GM19468 (cell line): ENCODE measurements at regions not wholly inside any gene's neighbourhood (a gene's known extent, or its start where the extent isn't known, plus 50 kb on each side); places are given as distances from the start of the nearest gene placed in this dataset.

ENCODE experiments used
- ATAC-seq: cut with Tn5 transposase; IDR thresholded peaks from one replicate; pipeline ENCODE4 v1.9.1; 2021; ENCODE audit warnings: mild to moderate bottlenecking, moderate library complexity, moderate number of reproducible peaks; ENCODE audit not compliant: unreplicated experiment; ENCODE audit errors: extremely low read depth

DNA sequence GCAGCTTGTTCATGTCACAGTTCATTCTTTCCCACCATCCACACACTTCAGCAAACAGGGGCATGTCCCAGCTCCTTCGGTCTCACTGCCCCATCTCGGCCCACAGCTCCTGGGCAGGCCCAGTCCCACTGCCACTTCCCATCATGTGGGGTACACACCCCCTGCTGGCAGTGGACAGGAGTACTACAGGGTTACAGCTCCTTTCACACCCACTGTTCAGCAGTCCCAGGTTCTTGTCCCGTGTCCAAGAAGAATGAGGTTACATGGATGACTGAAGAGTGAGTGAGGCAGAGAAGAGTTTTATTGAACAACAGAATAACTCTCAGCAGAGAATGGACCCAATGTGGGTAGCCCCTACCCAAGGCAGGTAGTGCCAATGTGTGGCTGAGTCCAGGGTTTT lies 77.8 kb upstream of the SMLR1 start:
- no peak for ATAC-seq

DNA sequence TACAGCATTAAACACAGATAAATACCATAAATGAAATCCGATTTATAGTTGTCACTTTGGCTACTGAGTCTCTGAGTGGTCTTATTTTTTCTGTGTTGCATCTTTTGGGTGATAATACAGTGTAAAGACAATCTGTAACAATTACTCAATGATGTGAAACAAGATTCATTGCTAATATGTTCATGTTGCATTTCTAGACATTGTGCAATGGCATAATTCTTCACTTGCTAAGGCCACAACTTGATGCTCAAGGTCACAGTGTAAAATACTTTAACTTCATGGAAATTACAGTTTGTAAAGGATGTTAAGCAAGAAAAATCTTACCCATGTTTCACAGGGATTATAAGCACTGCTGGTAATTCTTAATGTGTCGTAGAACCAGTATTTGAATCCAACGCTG lies 74.9 kb upstream of the SMLR1 start:
- no peak for ATAC-seq

- no peak for ATAC-seq
Measured at GRCh38 chr6:130754786-130755367, 72.3 kb upstream of the SMLR1 start.

DNA sequence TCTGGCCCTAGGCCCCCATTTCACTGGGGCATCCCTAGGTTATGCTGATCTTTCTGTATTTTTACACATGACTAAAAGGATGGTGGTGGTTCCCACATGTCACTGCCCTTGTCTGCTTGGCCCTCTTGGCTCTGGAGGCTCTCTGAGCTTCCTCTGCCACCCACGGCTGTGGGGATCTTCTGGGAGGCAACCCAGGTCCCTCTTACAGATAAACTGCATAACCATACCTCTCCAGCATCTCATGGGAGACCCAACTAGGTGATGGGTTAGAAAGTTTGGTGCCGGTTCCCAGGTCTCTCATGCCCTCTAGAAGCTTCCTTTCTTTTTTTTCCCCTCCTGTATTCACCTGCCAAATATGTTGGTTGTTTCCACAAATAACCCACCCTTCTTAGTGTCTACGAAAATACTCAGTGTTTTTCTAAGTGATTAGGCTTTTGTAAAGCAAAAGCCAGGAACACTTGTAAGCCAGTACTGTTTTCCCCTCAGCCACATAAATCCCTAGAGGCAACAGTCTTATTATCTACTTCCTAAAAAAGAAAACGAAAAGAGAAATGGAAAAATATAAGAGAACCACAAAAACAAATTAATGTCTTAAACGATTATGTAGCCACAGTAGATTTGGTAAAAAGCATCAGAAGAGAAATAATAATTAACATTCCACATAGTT lies 71.7 kb upstream of the SMLR1 start:
- no peak for ATAC-seq

GRCh38 chr6:130756824-130757223 lies 70.4 kb upstream of the SMLR1 start:
- no peak for ATAC-seq

DNA sequence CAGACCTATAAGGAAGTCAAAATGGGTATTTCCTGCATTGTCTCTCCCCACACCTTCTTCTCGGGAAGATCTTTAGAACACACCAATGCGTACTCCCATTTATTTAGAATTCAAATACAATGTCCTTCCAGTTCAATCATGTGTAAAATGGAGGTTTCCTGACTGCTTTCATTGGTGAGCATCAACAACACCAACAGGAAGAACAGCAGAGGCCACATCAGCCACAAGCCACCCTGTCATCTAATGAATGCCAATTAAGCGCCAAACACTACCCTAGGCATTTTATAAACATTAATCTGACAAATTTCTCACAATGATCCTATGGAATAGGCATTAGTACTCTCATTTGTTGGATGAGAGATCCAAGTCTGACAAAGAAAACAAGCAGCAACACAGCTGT lies 68.4 kb upstream of the SMLR1 start:
- ATAC-seq = no peak

- no peak for ATAC-seq
Measured at GRCh38 chr6:130760006-130760405, 67.2 kb upstream of the SMLR1 start.

DNA sequence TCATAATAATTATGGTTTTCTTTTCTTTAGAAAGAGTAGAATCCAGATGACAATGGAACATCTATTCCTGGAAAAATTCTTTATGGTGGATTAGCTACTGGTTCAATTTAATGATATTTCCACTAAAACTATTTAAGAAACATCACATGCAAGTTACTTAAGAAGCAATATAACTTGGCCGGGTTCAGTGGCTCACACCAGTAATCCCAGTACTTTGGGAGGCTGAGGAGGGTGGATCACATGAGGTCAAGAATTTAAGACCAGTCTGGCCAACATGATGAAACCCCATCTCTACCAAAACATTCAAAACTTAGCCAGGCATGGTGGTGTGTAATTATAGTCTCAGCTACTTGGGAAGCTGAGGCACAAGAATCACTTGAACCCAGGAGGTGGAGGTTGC lies 65.9 kb upstream of the SMLR1 start:
- ATAC-seq = no peak

DNA sequence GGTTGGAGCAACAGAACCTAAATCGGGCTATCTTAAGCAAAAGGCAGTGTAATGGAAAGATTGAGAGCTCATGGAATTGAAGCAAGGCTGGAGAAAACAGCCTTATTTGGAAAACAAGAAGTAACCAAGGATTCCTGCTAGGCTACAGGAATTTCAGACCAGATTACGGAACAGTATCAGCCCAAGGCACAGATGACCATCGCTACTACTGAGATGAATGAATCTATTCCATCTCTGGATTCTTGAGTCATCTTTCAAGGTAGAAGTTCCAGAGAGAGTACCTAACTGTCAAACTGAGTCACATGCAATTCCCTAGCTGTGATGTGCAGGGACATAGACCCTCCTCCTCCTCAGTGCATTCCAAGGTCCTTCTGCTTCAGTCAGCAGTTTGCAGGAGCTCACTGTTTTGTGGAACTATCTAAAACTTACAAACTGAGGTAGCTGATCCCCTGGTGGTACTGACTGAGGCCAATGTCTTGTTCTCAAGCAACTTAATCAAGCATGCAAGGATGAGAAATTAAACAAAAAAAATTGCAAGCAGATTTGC lies 62.0 kb upstream of the SMLR1 start:
- no peak for ATAC-seq

DNA sequence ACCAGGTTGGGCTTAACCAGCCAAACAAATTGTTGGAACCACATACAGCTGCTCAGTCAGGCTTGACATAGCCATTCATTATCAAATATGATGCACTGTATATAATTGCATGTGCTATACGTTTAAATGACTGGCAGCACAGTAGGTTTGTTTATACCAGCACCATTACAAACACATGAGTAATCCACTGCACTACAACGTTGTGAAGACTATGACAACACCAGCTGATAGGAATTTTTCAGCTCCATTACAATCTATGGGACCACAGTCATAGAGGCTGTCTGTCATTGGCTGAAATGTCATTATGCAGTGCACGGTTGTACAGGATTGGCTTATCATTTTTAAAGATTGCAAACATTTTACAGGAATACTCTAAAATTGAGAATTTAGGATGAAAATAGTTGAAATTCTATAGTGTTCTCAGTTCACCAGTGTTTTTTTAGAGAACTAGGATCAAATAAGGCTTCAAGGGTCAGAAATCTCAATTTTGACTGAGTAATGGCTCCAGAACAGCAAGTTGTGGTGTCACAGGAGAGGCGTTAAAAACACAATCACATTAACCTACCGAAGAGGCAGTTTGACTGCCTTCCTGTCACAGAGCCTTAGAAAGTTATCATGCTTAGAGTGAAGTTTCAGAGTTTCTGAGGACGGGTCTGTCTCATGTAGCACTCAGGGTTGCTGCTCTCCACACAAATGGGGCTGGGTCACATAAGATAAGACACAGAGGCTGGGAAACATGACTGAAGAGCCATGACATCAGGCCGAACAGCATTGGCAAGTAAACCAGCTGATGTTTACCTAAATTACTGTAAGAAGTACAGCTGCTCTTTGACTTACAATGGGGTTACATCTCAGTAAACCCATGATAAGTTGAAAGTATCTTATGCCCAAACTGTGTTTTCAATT lies 60.7 kb upstream of the SMLR1 start:
- no peak for ATAC-seq

- no peak for ATAC-seq
Measured at GRCh38 chr6:130769861-130770260, 57.3 kb upstream of the SMLR1 start.

DNA sequence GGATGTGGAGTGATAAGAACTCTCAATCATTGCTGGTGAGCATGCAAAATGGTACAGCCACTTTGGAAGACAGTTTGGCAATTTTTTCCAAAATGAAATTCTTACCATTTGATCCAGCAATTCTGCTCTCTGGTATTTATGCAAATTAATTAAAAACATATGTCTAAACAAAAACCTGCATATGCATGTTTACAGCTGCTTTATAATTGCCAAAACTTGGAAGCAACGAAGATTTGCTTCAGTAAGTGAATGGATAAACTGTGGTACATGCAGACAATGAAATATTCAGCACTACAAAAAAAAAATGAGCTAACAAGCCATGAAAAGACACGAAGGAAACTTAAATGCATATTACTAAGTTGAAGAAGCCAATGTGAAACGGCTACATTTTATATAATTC lies 55.5 kb upstream of the SMLR1 start:
- no peak for ATAC-seq

GRCh38 chr6:130773860-130774259 lies 53.3 kb upstream of the SMLR1 start:
- ATAC-seq = no peak

- ATAC-seq = no peak
Measured at GRCh38 chr6:130775411-130776012, 51.7 kb upstream of the SMLR1 start.

DNA sequence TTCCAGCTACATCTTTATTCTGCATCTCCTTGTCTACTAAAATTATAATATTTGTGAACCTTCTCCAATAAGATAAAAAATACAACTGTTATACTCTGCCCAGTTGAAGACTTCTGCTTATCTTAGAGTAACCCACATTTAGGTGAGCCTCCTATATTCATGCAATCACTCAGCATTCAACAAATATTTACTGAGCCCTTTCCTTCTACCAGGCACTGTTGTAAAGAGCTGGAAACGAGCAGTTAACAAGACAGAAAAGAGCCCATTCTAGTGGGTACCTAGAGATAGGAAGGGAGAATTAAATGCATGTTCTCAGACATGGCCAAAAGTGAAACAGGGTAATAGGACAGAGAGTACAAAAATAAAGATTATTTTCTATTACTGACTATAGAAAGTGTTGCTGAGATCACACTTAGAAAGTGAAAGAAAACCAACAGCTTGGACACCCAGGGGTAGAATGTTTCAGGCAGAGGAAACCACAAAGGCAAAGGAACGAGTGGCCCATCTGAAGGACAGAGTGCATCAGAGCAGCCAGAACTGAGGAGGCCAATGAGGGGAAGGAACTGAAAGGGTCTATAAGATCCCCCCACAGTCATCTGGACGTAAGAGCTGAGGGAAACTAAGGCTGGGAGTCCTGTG lies 50.8 kb upstream of the SMLR1 start:
- ATAC-seq = peak; percentile 88
